AG08396 (cell line): ENCODE measurements at regions not wholly inside any gene's neighbourhood (a gene's known extent, or its start where the extent isn't known, plus 50 kb on each side); places are given as distances from the start of the nearest gene placed in this dataset.
"Not testable (repeated sequence)": the region's sequence is repeated elsewhere in the genome, so short reads cannot be mapped to it uniquely, and the experiment has no call there.

Source experiments
- DNase-seq: peaks from one replicate; pipeline ENCODE4 v3.0.0; 2012; ENCODE audit warnings: low spot score, mixed read lengths

DNA sequence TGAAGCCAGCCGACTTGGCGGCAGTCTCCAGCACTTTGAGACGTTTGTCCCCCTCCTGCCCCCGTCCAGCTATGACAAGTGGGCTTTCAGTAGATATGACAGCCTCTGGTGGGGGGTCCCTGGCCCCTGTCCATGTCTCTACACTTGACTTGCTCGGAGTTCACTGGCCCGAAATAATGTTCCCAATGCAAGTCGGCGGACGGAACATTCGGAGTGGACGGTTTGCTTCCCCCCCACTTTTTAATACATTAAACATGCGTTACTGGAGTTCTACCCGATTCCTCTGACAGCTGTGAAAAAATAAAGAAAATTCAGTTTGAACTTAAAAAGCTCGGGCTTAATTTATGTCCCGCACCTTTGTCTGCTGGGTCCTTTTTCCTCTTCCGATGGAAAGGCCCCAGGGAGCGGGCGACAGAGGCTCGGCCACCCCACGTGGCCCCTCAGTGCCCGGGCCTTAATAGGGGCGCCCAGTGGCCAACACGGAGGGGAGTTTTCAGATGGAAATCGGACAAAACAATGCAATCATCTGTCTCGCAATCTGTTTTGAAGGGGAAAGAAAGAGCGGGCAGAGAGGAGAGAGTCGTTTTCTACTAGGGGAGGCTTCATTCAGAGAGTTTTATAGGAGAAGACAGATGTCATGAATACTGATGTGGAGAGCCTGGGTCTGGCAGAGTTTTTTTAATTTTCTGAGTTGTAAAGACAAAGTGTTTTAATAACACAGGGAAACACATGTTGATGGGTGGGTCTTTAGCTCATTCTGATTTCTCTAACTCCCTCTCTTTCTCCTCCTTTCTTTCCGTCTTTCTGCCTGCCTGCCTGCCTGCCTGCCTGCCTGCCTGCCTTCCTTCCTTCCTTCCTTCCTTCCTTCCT, 50.2 kb downstream of the SMIM38 start:
- no peak for DNase-seq

DNA sequence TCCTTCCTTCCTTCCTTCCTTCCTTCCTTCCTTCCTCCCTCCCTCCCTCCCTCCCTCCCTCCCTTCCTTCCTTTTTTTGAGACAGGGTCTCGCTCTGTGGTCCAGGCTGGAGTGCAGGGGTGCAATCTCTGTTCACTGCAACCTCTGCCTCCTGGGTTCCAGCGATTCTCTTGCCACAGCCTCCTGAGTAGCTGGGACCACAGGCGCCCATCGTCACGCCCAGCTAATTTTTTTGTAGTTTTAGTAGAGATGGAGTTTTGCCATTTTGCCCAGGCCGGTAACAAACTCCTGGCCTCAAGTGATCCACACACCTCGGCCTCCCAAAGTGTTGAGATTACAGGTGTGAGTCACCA, 50.9 kb downstream of the SMIM38 start:
- DNase-seq, result not testable (repeated sequence)

DNA sequence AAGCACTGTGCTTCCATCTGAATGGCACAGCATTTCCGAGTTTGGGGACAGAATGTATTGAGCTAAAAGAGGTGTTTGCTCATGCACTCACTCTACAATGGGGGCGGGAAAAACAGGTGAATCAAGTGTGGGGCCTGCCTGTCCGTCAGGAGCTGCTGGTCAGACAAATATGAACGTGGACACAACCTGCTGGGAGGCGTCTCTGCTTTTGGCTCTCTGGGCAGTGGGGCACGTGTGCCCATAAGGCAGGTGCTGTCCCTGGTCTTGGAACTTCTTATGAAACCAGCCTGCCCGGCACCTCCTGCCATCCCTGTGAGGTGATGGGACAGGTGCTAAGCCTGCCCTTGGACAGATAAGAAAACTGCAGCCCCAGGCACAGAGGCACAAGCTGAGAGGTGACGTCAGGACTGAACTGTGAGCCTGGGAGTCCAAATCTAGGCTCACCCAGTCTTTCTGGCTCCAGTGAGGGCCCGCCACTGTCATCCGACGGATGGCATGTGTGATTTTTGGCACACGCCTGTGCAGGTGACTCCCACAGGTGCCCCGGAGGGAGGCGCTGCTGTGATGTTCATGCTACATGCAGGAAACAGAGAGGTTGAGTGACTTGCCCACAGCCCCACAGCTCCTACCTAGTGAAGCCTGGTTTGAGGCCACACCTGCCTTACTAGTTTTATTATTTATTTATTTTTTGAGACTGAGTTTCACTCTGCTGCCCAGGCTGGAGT, 51.6 kb downstream of the SMIM38 start:
- no peak for DNase-seq

DNA sequence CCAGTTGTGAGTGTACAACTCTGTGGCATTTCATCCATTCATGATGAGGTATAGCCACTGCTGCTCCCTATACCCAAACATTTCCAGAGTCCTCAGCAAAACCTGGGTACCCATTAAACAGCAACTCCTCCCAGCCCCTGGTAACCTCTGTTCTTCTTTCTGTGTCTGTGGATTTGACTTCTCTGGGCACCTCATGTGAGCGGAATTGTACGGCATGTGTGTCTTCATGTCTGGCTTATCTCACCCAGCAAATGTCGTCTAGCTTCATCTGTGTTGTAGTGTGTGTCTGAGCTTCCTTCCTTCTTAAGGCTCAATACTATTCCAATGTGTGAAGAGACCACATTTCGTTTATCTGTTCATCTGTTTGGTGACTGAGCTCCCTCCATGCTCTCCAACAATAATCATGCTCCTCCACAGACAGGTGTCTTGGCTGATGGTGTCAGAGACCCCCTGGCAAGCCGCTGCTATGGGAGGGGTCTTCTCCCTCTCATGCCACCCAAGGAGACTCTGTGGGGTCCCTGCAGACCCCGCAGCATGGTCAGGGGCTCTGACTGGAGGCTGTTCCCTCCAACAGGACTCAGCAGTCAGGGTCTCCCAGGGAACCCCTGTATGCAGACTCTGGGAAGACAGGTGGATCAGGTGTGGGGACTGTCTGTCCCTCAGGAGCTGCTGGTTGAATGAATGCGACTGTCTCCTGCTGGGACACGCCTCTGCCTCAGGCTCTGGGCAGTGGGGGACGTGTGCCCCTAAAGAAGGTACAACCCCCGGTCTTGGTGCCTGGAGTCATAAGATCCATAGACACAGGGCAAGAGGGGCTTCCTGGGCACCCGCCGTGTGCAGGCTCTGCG, 52.7 kb downstream of the SMIM38 start:
- no peak for DNase-seq

DNA sequence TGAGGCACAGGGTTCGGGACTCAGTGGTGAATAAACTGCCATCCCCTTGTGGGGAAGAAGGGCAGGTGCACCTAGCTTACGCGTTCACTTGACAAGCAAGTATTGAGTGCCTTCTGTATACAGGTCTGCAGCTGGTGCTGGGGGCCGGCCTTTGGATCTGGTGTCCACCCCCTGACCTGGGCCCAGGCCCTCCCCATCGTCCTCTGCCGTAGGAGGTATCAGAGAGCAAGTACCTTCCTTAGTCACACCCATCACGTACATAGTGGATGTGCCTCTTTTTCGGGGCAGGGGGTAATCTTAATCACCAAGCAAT, 53.3 kb downstream of the SMIM38 start:
- no peak for DNase-seq

DNA sequence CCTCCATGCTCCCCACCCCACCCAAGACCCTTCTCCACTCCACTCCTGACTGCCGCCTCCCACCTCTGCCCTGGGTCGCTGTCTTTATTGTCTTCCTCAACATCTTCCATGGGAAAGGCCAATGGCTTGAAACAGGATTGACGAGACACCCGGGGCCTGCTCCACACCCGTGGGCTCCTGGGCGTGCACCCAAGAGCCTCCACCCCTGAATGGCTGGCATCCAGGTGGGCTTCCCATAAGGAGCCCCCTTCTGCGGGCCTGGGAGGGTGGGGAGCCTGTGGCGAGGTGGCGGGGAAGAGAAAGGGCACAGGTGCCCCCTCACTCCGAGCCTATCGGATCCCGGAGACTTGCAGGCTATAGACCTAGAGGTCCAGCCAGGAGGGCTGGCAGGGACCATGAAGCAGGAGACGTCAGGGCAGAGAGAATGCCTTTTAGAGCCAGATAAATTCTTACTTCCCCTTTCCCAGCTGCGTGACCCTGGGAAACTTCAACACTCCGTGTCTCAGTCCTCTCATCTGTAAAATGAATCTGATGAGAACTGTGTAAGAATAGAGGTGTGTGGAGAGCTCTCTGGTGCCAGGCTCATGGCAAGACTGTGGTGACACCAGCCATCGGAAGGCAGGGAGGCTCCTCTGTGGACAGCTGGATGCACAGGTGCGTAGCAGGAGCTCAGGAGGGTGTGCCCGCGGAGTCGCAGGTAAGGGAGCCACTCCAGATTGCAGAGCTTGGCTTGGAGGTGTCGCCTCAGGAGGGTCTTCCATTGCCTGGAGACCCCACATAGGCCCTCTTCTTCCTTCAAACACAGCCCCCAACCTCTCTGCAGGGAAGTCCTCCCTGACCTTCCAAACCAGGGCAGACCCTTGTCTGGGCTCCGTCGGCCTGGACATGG, 53.9 kb downstream of the SMIM38 start:
- no peak for DNase-seq

DNA sequence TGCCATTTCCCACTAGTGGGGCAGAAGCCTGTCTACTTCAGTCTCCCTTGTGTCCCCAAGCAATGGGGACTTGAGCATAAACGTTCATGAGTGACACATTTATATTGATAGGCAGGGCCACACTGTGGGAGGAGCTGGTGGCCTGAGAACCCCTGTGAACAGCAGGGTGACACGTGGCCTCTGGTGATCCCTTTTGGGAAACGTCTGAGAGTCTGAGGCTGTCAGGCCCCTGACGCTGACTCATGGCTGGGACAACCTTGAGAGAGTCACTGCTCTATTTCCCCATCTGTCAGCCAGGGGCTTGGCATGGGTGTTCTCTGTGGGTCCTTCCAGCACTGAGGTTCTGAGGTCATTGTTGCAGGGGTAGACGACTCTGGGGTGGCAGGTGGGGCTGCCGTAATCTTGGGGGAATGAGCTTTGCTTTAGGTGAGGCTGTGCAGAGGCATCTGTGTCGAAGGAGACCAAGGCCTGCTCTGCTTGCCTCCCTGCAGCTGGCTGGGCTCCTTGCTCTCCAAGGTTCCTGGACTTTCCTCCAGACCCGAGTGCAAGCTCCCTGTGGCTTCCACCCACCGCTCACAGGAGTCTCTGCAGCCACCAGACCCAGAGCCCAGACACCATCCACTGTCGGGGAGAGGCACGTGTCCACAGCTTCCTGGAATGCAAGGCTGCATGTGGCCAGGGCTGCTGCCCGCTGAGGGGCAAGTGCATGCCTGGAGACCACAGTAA, 54.7 kb downstream of the SMIM38 start:
- DNase-seq, result no peak

DNA sequence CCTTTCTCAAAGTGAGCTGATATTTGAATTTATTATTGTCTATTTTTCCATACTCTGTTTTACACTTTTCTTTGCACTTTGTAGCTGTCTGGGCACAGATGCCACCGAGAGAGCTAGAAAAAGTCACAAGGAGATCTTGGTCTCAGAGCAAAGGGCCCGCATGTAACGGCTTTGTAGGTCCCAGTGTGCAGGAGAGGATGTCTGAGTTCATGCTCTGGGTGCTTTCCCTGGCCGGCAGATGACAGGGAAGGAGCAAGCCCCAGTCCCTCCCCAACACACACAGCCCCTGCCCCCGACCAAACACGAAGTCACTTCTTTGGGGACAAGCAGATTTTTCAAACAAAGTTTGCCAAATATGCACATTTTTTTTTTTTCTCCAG, 55.8 kb downstream of the SMIM38 start:
- no peak for DNase-seq

DNA sequence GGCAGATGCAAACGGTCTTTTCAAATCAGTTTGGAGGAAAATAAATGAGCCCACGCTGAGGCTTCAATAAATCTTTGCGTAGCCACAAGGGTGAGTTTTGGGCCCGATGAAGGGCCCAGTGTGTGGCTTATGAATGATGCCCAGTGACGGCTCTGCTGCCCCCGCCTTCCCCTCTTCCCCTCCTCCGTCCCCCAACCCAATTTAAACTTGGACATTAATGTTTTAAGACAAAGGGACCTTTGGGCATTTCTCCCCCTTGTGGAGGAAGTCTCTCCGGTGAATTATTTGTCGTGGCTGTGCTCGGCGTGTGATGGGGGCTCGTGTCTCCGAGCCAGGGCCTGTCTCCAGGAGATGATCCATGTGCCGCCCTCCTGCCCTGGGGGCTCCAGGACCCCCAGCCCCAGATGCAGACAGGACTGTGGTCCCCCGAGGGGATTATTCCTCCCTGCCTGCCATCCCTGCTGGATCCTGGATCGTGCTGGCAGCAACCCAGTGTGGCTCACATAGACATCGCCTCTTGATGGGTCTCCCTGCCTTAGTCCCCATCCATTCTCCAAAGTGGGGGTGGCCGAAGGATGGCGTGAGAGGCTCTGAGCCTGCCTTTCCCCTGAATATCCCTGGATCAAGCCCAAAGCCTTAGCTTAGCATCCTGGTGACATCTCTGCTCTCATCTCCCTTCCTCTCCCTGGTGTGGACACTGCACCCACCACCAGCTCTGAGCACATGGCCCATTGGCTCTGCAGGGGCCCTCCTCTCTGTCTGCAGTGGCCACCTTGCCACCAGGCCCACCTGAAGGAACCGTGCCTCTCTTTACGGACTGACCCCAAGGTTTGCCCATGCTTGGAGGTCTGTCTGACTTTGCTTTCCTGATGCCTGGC, 56.4 kb downstream of the SMIM38 start:
- no peak for DNase-seq

DNA sequence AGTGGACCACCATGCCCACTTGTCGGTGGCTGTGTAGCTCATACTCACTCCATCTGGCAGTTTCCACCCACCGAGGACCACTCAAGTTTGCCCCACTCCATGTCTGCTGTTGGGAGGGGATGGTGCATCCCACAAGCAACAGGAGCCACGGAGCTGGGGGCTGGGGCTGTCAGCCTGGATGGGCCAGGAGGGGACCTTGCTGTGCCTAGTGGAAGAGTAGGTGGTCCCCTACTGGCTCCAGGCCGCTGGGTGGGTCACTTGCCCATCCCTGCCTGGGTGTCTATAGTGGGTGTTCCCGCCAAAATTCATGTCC, 57.0 kb downstream of the SMIM38 start:
- no peak for DNase-seq

DNA sequence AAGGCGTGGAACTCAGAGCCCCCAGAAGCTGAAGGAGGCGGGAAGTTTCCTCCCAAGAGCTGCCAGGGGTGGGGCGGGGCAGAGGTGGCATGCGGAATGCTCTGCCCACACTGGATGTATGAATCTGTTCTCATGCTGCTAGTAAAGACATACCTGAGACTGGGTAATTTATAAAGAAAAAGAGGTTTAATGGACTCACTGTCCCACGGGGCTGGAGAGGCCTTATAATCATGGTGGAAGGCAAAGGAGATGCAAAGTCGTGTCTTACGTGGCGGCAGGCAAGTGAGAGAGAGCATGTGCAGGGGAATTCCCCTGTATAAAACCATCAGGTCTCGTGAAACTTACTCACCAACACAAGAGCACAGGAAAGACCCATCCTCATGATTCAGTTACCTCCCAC, 57.6 kb downstream of the SMIM38 start:
- no peak for DNase-seq

DNA sequence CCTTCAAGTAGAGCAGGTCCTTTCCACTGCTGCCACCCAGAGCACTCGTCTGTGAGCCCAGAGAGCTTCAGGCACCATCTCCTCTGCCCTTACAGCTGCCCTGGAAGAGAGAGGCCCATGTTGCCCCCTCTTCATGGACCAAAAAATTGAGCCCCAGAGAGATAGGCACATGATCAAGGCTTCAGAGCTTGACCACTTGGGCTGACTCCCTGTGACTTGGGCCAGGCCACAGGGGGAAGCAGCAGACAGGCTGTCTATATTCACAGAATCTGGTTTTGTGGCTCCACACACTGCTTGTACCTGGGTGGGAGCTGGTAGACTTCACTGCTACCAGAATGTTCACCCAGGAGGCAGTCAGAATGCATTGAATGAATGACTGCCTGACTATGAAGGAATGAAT, 58.2 kb downstream of the SMIM38 start:
- no peak for DNase-seq

DNA sequence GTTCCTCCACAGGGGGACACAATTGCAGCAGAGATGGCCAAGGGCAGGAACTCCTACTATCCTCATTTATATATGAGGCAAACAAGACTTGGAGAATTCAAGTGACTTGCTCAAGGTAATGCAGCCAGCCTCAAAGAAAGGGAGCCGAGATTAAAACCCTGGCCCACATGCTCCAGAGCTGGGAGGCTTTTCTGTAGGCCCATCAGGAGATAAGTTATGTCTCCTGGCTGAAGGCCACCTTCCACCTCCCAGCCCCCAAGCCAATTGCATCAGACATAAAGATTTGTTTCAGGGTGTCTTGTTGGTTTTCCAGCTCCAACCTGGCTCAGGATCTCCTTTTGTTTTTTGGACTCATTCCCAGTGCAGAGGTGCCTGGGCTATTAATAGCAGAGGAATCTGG, 59.5 kb downstream of the SMIM38 start:
- DNase-seq, result no peak

DNA sequence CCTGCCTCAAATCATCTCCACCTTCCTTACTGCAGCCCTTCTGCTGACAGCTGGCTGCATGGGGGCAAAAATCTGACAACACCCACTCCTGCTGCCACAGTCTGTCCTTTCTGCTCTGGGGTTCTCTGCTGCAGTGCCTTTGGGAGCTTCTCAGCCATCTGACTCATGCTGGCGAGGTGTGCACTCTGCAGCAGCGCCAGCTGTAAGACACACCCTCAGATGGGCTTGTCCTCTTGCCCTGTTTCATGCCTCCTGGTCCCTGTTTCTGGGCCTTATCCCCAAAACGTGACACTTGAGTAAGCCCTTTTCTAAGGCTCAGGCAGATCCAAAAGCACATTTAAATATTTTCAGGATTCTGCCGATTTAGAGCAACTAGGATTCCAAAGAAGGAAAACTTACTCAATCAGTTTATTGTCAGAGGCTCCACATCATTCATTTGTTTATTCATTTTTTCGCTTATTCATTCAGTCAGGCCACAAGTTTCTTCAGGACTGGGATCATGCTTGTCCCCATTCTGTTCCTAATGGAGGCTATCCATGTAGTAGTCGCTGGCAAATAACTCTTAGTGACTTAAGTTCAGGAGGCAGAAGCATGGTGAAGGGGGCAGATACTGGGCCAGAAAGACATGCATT, 60.2 kb downstream of the SMIM38 start:
- peak; percentile 83 for DNase-seq

DNA sequence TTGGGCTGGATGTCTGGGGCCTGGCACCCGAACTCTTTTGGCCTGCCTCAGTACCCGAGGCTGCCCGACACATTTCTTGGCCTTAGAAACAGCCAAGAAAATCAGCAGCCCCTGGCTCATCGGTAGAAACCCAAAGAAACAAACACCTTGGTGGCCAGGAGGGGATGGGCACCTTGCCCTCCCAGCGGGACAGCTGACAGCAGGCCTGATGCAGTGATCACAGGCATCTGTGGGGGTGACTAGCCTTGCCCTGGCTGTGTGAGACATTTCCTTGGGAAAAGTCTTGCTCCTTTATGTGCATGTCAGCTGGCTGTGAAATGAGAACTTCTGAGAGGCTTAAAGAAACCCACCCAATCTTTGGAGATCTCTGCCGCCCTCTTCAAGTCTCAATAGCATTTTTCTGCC, 60.9 kb downstream of the SMIM38 start:
- DNase-seq, result no peak

DNA sequence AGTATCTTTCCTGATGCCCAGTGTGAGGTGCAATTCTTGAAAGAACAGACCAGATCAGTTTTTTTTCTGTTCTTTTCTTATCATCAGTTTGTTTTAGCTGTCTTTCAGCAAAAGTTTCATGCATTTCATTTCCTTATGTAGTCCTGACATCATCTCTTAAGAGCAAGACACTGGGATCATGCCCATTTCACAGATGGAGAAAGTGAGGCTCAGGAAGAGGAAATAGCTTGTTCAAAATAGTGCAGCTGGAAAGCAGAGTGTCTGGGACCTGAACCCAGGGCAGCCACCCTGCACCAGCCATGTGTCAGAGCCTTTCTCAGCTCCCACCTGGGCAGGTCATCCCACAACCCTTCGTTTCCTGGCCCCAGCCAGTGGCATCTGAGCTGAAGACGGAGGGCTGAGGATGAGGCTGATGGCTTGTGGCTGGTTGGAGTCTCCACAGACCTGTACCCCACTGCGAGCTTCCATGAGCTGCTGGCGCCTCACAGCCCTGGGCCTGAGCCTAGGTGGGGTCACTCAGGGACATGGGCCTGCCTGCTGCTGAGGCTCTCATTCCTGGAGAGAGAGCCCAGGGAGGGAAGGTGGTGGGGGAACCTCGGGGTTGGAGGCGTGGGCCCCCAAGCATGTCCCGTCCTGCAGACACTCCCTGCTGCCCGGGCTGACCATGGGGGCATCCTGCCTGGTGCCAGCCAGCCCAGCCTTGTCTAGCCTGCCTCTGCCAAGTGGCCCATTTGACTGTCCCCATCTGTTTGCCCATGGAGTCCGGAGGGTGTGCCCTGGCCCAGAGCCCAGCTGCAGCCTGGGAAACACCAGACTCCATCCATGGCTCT, 61.8 kb downstream of the SMIM38 start:
- no peak for DNase-seq

DNA sequence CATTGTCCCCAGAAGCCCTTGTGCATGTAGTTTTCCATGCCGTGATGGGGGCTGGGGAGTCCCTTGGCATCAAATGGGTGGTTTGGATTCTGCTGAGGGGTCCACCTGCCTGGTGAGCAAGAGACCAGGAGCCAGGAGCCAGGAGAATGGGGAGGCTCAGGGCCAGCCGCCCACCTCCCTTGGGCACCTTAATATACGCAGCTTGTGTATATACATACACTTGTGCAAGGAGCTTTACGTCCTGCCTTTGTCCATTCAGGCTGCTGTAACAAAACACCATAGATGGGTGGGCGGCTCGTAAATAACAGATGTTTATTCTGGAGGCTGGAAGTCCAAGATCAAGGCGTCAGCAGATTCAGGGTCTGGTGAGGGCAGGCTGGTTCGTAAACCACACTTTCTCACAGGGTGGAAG, 62.5 kb downstream of the SMIM38 start:
- no peak for DNase-seq

DNA sequence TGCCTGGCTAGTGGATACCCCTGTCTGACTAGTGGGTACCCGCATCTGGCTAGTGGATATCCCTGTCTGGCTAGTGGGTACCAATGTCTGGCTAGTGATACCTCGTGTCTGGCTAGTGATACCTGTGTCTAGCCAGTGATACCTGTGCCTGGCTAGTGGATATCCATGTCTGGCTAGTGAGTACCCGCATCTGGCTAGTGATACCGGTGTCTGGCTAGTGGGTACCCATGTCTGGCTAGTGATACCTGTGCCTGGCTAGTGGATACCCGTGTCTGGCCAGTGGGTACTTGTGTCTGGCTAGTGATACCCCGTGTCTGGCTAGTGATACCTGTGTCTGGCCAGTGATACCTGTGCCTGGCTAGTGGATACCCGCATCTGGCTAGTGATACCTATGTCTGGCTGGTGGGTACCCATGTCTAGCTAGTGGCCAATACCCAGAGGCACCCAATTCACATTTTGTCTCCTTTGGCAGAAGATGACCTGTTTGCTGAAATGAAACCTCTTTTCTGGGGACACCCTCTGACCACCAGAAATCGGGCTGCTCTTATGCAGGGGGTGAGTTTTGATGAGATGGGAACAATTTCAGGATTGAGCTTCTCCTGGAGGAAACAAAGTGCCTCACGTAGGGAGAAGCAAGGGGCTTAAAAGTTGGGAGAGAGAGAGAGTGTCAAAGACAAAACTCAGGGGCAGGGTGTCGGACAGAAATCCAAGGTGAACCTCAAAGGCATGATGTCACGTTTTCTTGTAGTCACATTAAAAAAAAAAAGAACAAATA, 63.4 kb downstream of the SMIM38 start:
- no peak for DNase-seq
